Vagina (tissue), 2 donors: ENCODE measurements at regions not wholly inside any gene's neighbourhood (a gene's known extent, or its start where the extent isn't known, plus 50 kb on each side); places are given as distances from the start of the nearest gene placed in this dataset.

Source experiments
- DNase-seq, 2 donors: peaks; one replicate each; pipeline ENCODE4 v3.0.0-alpha.2; 2017; ENCODE audit errors: extremely low spot score in 2 of 2
- H3K27ac ChIP-seq: fragments of 200-600 bp; sonication (generic); one replicate; pipeline ENCODE4 v1.5.1; 2019
- H3K27me3 ChIP-seq: fragments of 200-600 bp; sonication (generic); one replicate; pipeline ENCODE4 v1.5.1; 2019
- H3K36me3 ChIP-seq, 2 donors: fragments of 200-600 bp; sonication (generic); one replicate each; pipeline ENCODE4 v1.5.1; 2017 to 2019
- H3K4me1 ChIP-seq: fragments of 200-600 bp; sonication (generic); one replicate; pipeline ENCODE4 v1.5.1; 2019
- H3K4me3 ChIP-seq, 2 donors: fragments of 200-600 bp; sonication (generic); 1 replicate in 1 of 2; 2 replicates in 1 of 2; pipeline ENCODE4 v1.5.1; 2016 to 2019
- H3K9me3 ChIP-seq: fragments of 200-600 bp; sonication (generic); one replicate; pipeline ENCODE4 v1.5.1; 2019
- CTCF ChIP-seq, 3 experiments: fragments of 450-650 bp in 2 of 3; fragments of 200-600 bp in 1 of 3; sonication (generic) in 1 of 3; IDR thresholded peaks; one replicate each; pipeline ENCODE4 v1.5.1; 2017 to 2019; ENCODE audit warnings: antibody characterized with exemption in 3 of 3, mild to moderate bottlenecking in 2 of 3, moderate library complexity in 2 of 3
- POLR2A ChIP-seq, 2 donors: fragments of 450-650 bp; IDR thresholded peaks; one replicate each; pipeline ENCODE4 v1.6.1; 2017; ENCODE audit warnings: antibody characterized with exemption in 2 of 2, mild to moderate bottlenecking in 2 of 2, moderate library complexity in 2 of 2
- POLR2AphosphoS5 ChIP-seq, 2 donors: sonication (generic); formaldehyde crosslinking; IDR thresholded peaks; one replicate each; pipeline ENCODE4 v1.9.0; 2017; ENCODE audit warnings: antibody characterized with exemption in 2 of 2, mild to moderate bottlenecking in 2 of 2, low read depth in 1 of 2; ENCODE audit not compliant: insufficient read depth in 1 of 2
- intact Hi-C: fragments of 100-400 bp; cut with DNase I; formaldehyde crosslinking; loops from one replicate; pipeline ENCODE4 v1.15.1; 2023

- no peaks in the 10 kb centered on the region for H3K4me1 ChIP-seq
- TF ChIP-seq POLR2A (IDR thresholded peaks at IDR 0.05), result no peak
- no peak for TF ChIP-seq CTCF (IDR thresholded peaks at IDR 0.05)
- TF ChIP-seq POLR2AphosphoS5 (IDR thresholded peaks at IDR 0.05; ENCODE audit: insufficient read depth in 1 of 2, low read depth in 1 of 2), result no peak
- H3K4me3 ChIP-seq, result no peak overlapping the region
- H3K36me3 ChIP-seq, result no peaks in the 10 kb centered on the region
- DNase-seq, result no peak
- no peaks in the 10 kb centered on the region for H3K27me3 ChIP-seq
- no peak overlapping the region for H3K27ac ChIP-seq
- intact Hi-C loops, result no loop called here
- no peaks in the 10 kb centered on the region for H3K9me3 ChIP-seq
Measured at GRCh38 chr7:67990003-67990402, 993.4 kb downstream of the TYW1 start.

GRCh38 chr7:67990716-67991115 is 994.1 kb downstream of the TYW1 start:
- H3K9me3 ChIP-seq, result no peaks in the 10 kb centered on the region
- intact Hi-C loops, result no loop called here
- TF ChIP-seq CTCF (IDR thresholded peaks at IDR 0.05), result no peak
- TF ChIP-seq POLR2AphosphoS5 (IDR thresholded peaks at IDR 0.05; ENCODE audit: insufficient read depth in 1 of 2, low read depth in 1 of 2), result no peak
- TF ChIP-seq POLR2A (IDR thresholded peaks at IDR 0.05), result no peak

GRCh38 chr7:67992287-67992686 is 995.7 kb downstream of the TYW1 start:
- Histone ChIP-seq H3K4me3 (no peak overlapping the region), H3K4me1 (no peaks in the 10 kb centered on the region), H3K9me3 (no peaks in the 10 kb centered on the region), H3K27ac (no peak overlapping the region), H3K36me3 (no peaks in the 10 kb centered on the region), H3K27me3 (no peaks in the 10 kb centered on the region)
- intact Hi-C loops, result no loop called here
- TF ChIP-seq POLR2AphosphoS5 (IDR thresholded peaks at IDR 0.05; ENCODE audit: insufficient read depth in 1 of 2, low read depth in 1 of 2) (no peak), POLR2A (IDR thresholded peaks at IDR 0.05) (no peak), CTCF (IDR thresholded peaks at IDR 0.05) (no peak)
- DNase-seq, result no peak

More at GRCh38 chr7:67990716-67991115, 994.1 kb downstream of the TYW1 start:
- Histone ChIP-seq H3K36me3 (no peaks in the 10 kb centered on the region), H3K27me3 (no peaks in the 10 kb centered on the region), H3K4me1 (no peaks in the 10 kb centered on the region), H3K27ac (no peak overlapping the region), H3K4me3 (no peak overlapping the region)
- DNase-seq, result no peak

- Histone ChIP-seq H3K4me3 (no peak overlapping the region), H3K27me3 (no peaks in the 10 kb centered on the region), H3K36me3 (no peaks in the 10 kb centered on the region), H3K9me3 (no peaks in the 10 kb centered on the region), H3K4me1 (no peaks in the 10 kb centered on the region), H3K27ac (no peak overlapping the region)
- no peak for DNase-seq
- intact Hi-C loops, result no loop called here
- TF ChIP-seq POLR2AphosphoS5 (IDR thresholded peaks at IDR 0.05; ENCODE audit: insufficient read depth in 1 of 2, low read depth in 1 of 2) (no peak), POLR2A (IDR thresholded peaks at IDR 0.05) (no peak), CTCF (IDR thresholded peaks at IDR 0.05) (no peak)
Measured at GRCh38 chr7:68005992-68006391, 1009.4 kb downstream of the TYW1 start.

- H3K36me3 ChIP-seq, result no peaks in the 10 kb centered on the region
- intact Hi-C loops, result no loop called here
- no peak overlapping the region for H3K4me3 ChIP-seq
- no peak for DNase-seq
- H3K27me3 ChIP-seq, result no peaks in the 10 kb centered on the region
- no peak for TF ChIP-seq POLR2AphosphoS5 (IDR thresholded peaks at IDR 0.05; ENCODE audit: insufficient read depth in 1 of 2, low read depth in 1 of 2)
- no peak for TF ChIP-seq POLR2A (IDR thresholded peaks at IDR 0.05)
- TF ChIP-seq CTCF (IDR thresholded peaks at IDR 0.05), result no peak
- H3K9me3 ChIP-seq, result no peaks in the 10 kb centered on the region
- no peak overlapping the region for H3K27ac ChIP-seq
- H3K4me1 ChIP-seq, result no peaks in the 10 kb centered on the region
Measured at GRCh38 chr7:68006619-68007018, 1010.0 kb downstream of the TYW1 start.
